ENCODE measurements at regions not wholly inside any gene's neighbourhood (a gene's known extent, or its start where the extent isn't known, plus 50 kb on each side); places are given as distances from the start of the nearest gene placed in this dataset.

- H3K9me3 Mint-ChIP-seq: no peaks in the 10 kb centered on the region
- peaks cover 9% of the 10 kb centered on the region for H3K27me3 Mint-ChIP-seq (ENCODE audit: insufficient read depth, low read depth, poor library complexity)
- H3K4me1 ChIP-seq (ENCODE audit: insufficient read depth): no peaks in the 10 kb centered on the region
- no peak overlapping the region for H3K4me3 ChIP-seq
- H2AFZ ChIP-seq: no peak overlapping the region; the same call in 1 of the 2 replicates
- no peak for TF ChIP-seq EZH2phosphoT487 (IDR thresholded peaks at IDR 0.05; ENCODE audit: unreplicated experiment)
- TF ChIP-seq REST (IDR thresholded peaks at IDR 0.05; ENCODE audit: unreplicated experiment): no peak
- TF ChIP-seq POLR2AphosphoS5 (IDR thresholded peaks at IDR 0.05; ENCODE audit: low read depth): no peak
- no peak for TF ChIP-seq CREB1 (CRISPR knock-in tag; IDR thresholded peaks at IDR 0.05; ENCODE audit: low read depth)
- no peak for TF ChIP-seq ZNF462 (CRISPR knock-in tag; IDR thresholded peaks at IDR 0.05)
- no peak for TF ChIP-seq ZNF114 (CRISPR knock-in tag; IDR thresholded peaks at IDR 0.05)
- TF ChIP-seq EZH2 (IDR thresholded peaks at IDR 0.05; ENCODE audit: low read depth, unreplicated experiment): no peak
- TF ChIP-seq JUNB (IDR thresholded peaks at IDR 0.05; ENCODE audit: unreplicated experiment): no peak
- TF ChIP-seq ETS1 (IDR thresholded peaks at IDR 0.05): no peak
- no peak for TF ChIP-seq CTCF (conservative IDR thresholded peaks at IDR 0.05; ENCODE audit: low read depth in 2 of 2)
- no peak overlapping the region for H3K4me3 Mint-ChIP-seq
- no peak overlapping the region for H3K4me2 ChIP-seq
- DNase-seq (ENCODE audit: low spot score) (no peak), ATAC-seq (no peak)
- H3K36me3 Mint-ChIP-seq (ENCODE audit: low read depth): no peaks in the 10 kb centered on the region; the same call in 2 of the 3 replicates
- no peak overlapping the region for H3K27ac ChIP-seq (ENCODE audit: low read depth)
- no peaks in the 10 kb centered on the region for H3K27me3 ChIP-seq (ENCODE audit: insufficient read depth)
- H3K36me3 ChIP-seq (ENCODE audit: insufficient read depth): no peaks in the 10 kb centered on the region
- H3K4me1 Mint-ChIP-seq: peaks cover 4% of the 10 kb centered on the region; the same call in 2 of the 3 replicates
- H3K27ac Mint-ChIP-seq: no peak overlapping the region
- H4K20me1 ChIP-seq (replicated peaks; ENCODE audit: insufficient read depth): no peaks in the 10 kb centered on the region
- no peaks in the 10 kb centered on the region for H3K79me2 ChIP-seq (replicated peaks; ENCODE audit: insufficient read depth)
- H3K9me2 ChIP-seq (ENCODE audit: insufficient read depth): peaks cover 25% of the 10 kb centered on the region
- no peaks in the 10 kb centered on the region for H3F3A ChIP-seq (replicated peaks; ENCODE audit: low read depth)
Measured at GRCh38 chr5:135632798-135633197, 54.0 kb upstream of the CXCL14 start.
